HCT116 (cell line): ENCODE measurements at regions not wholly inside any gene's neighbourhood (a gene's known extent, or its start where the extent isn't known, plus 50 kb on each side); places are given as distances from the start of the nearest gene placed in this dataset.

ENCODE experiments used
- ATAC-seq: fragments of 200-7000 bp; cut with Tn5 transposase; 2 replicates; pipeline ENCODE4 v1.9.1; 2020; ENCODE audit warnings: mild to moderate bottlenecking, moderate library complexity
- BruUV-seq: library from RNA; stranded (reverse); fragments of 400-500 nt; replicated peaks from 2 replicates; lab custom pipeline; 2021; lab: Mats Ljungman, UMichigan
- CTCF ChIA-PET: fragments of 300-600 bp; sonication (Branson Sonifier 250); formaldehyde crosslinking; loops from one replicate; lab custom pipeline; 2021; ENCODE audit warnings: antibody characterized with exemption; lab: Charles Lee
- POLR2A ChIA-PET: fragments of 300-600, 350-600 bp; sonication (Branson Sonifier 250); formaldehyde crosslinking; loops from one replicate; lab custom pipeline; 2021; ENCODE audit warnings: antibody characterized with exemption; lab: Charles Lee
- RAD21 ChIA-PET, 2 experiments: fragments of 300-600 bp; sonication (Branson Sonifier 250); formaldehyde crosslinking; loops; one replicate each; lab custom pipeline; 2023; ENCODE audit warnings: low total read pairs in 2 of 2; ENCODE audit not compliant: uncharacterized antibody in 2 of 2, unreplicated experiment in 2 of 2, low non-redundant PET in 1 of 2; lab: Charles Lee
- DNase-seq: peaks from one replicate; pipeline ENCODE4 v3.0.0-alpha.2; 2010; ENCODE audit warnings: low read depth, low spot score
- H2AFZ ChIP-seq: fragments of 200-600 bp; shearing (Covaris generic), sonication (generic); 2 replicates; pipeline ENCODE4 v1.6.1; 2017; ENCODE audit warnings: low read depth, mixed run types, mixed read lengths, antibody characterized with exemption, low read length; ENCODE audit not compliant: poor library complexity, severe bottlenecking
- H3K27ac ChIP-seq: 2 replicates; pipeline ENCODE4 v1.5.1; 2012; ENCODE audit warnings: low read depth, low read length
- H3K27me3 ChIP-seq: fragments of 200-600 bp; sonication (generic); 2 replicates; pipeline ENCODE4 v1.6.1; 2016; ENCODE audit warnings: mixed run types, low read length, mixed read lengths; ENCODE audit not compliant: insufficient read depth
- H3K36me3 ChIP-seq, 2 experiments: fragments of 200-500 bp in 1 of 2; fragments of 200-600 bp in 1 of 2; sonication (Bioruptor generic) in 1 of 2; sonication (generic) in 1 of 2; 2 replicates each; pipeline versions ENCODE4 v1.5.1 to v1.6.1; 2014 to 2016; ENCODE audit warnings: low read length in 2 of 2, inconsistent platforms in 1 of 2, mixed read lengths in 1 of 2, mixed run types in 1 of 2; ENCODE audit not compliant: insufficient read depth in 2 of 2, control insufficient read depth in 1 of 2
- H3K4me1 ChIP-seq, 2 experiments: fragments of 200-600 bp in 1 of 2; sonication (generic) in 1 of 2; 2 replicates each; pipeline versions ENCODE4 v1.5.1 to v1.6.1; 2012 to 2017; ENCODE audit warnings: low read length in 2 of 2, inconsistent platforms in 1 of 2, mild to moderate bottlenecking in 1 of 2, mixed read lengths in 1 of 2, mixed run types in 1 of 2, moderate library complexity in 1 of 2; ENCODE audit not compliant: insufficient read depth in 2 of 2, control insufficient read depth in 1 of 2
- H3K4me2 ChIP-seq: fragments of 200-600 bp; sonication (generic); 2 replicates; pipeline ENCODE4 v1.6.1; 2017; ENCODE audit warnings: mixed run types, low read length, mixed read lengths
- H3K4me3 ChIP-seq, 2 experiments: fragments of 200-600 bp in 1 of 2; sonication (generic) in 1 of 2; replicated peaks in 1 of 2; 2 replicates each; pipeline ENCODE4 v1.5.1; 2011 to 2016; ENCODE audit warnings: low read length in 2 of 2, control low read depth in 1 of 2, low read depth in 1 of 2, mild to moderate bottlenecking in 1 of 2, mixed read lengths in 1 of 2, mixed run types in 1 of 2
- H3K79me2 ChIP-seq: fragments of 200-600 bp; sonication (generic); 2 replicates; pipeline ENCODE4 v1.6.1; 2017; ENCODE audit warnings: mild to moderate bottlenecking, mixed run types, low read length, moderate library complexity, mixed read lengths; ENCODE audit not compliant: insufficient read depth
- H3K9ac ChIP-seq: fragments of 200-600 bp; sonication (generic); 2 replicates; pipeline ENCODE4 v1.6.1; 2016; ENCODE audit warnings: low read length, mixed read lengths
- H3K9me2 ChIP-seq: fragments of 200-600 bp; sonication (generic), shearing (Covaris generic); 2 replicates; pipeline ENCODE4 v1.6.1; 2017; ENCODE audit warnings: mixed run types, mild to moderate bottlenecking, moderate library complexity; ENCODE audit not compliant: insufficient read depth
- H3K9me3 ChIP-seq, 2 experiments: fragments of 200-500 bp in 1 of 2; fragments of 200-600 bp in 1 of 2; sonication (Bioruptor generic) in 1 of 2; sonication (generic) in 1 of 2; 2 replicates each; pipeline ENCODE4 v1.6.1; 2014 to 2017; ENCODE audit warnings: low read length in 2 of 2, mixed read lengths in 2 of 2, inconsistent platforms in 1 of 2, low read depth in 1 of 2, mild to moderate bottlenecking in 1 of 2, mixed run types in 1 of 2, moderate library complexity in 1 of 2; ENCODE audit not compliant: control insufficient read depth in 1 of 2, insufficient read depth in 1 of 2
- H4K20me1 ChIP-seq: fragments of 200-600 bp; sonication (generic), shearing (Covaris generic); 2 replicates; pipeline ENCODE4 v1.6.1; 2017; ENCODE audit warnings: mixed run types, mild to moderate bottlenecking, moderate library complexity; ENCODE audit not compliant: insufficient read depth
- CBX3 ChIP-seq: IDR thresholded peaks from 2 replicates; pipeline ENCODE4 v1.6.1; 2012; ENCODE audit warnings: low read depth
- ELF1 ChIP-seq: IDR thresholded peaks from 2 replicates; pipeline ENCODE4 v1.6.1; 2012; ENCODE audit warnings: low read depth, borderline replicate concordance
- EZH2 ChIP-seq: fragments of 200-600 bp; sonication (generic); IDR thresholded peaks from 2 replicates; pipeline ENCODE4 v1.6.1; 2017; ENCODE audit warnings: antibody characterized with exemption, mixed run types
- FOSL1 ChIP-seq: IDR thresholded peaks from 2 replicates; pipeline ENCODE4 v1.6.1; 2012; ENCODE audit warnings: low read depth
- RAD21 ChIP-seq: IDR thresholded peaks from 2 replicates; pipeline ENCODE4 v1.6.1; 2012; ENCODE audit warnings: low read depth, mild to moderate bottlenecking
- SIN3A ChIP-seq: IDR thresholded peaks from 2 replicates; pipeline ENCODE4 v1.6.1; 2012; ENCODE audit warnings: low read depth
- SRF ChIP-seq: IDR thresholded peaks from 2 replicates; pipeline ENCODE4 v1.6.1; 2012; ENCODE audit warnings: low read depth
- intact Hi-C: fragments of 100-400 bp; cut with micrococcal nuclease; formaldehyde crosslinking; loops from 2 replicates; pipeline ENCODE4 v1.10.0; 2022
- TF ChIP-seq, protein P1 (sequence below): IDR thresholded peaks from 2 replicates; pipeline ENCODE4 v1.6.1; 2012; ENCODE audit warnings: low read depth

- H3K9me3 ChIP-seq: no peaks in the 10 kb centered on the region
- ChIA-PET RAD21 (no interaction called here), CTCF (no interaction called here), POLR2A (no interaction called here)
- no TSS peak for BruUV-seq
- H2AFZ ChIP-seq: no peak overlapping the region
- no peak overlapping the region for H3K4me2 ChIP-seq
- no peaks in the 10 kb centered on the region for H3K4me1 ChIP-seq
- no peak overlapping the region for H3K9ac ChIP-seq
- intact Hi-C loops: no loop called here
- no peak for TF ChIP-seq SIN3A
- no peak for TF ChIP-seq CBX3
- TF ChIP-seq SRF: no peak
- TF ChIP-seq FOSL1: no peak
- TF ChIP-seq, protein P1, sequence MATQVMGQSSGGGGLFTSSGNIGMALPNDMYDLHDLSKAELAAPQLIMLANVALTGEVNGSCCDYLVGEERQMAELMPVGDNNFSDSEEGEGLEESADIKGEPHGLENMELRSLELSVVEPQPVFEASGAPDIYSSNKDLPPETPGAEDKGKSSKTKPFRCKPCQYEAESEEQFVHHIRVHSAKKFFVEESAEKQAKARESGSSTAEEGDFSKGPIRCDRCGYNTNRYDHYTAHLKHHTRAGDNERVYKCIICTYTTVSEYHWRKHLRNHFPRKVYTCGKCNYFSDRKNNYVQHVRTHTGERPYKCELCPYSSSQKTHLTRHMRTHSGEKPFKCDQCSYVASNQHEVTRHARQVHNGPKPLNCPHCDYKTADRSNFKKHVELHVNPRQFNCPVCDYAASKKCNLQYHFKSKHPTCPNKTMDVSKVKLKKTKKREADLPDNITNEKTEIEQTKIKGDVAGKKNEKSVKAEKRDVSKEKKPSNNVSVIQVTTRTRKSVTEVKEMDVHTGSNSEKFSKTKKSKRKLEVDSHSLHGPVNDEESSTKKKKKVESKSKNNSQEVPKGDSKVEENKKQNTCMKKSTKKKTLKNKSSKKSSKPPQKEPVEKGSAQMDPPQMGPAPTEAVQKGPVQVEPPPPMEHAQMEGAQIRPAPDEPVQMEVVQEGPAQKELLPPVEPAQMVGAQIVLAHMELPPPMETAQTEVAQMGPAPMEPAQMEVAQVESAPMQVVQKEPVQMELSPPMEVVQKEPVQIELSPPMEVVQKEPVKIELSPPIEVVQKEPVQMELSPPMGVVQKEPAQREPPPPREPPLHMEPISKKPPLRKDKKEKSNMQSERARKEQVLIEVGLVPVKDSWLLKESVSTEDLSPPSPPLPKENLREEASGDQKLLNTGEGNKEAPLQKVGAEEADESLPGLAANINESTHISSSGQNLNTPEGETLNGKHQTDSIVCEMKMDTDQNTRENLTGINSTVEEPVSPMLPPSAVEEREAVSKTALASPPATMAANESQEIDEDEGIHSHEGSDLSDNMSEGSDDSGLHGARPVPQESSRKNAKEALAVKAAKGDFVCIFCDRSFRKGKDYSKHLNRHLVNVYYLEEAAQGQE: no peak
- no peak for TF ChIP-seq EZH2
- no peak for TF ChIP-seq RAD21
- no peaks in the 10 kb centered on the region for H3K36me3 ChIP-seq
- H3K79me2 ChIP-seq: no peaks in the 10 kb centered on the region
- no peaks in the 10 kb centered on the region for H4K20me1 ChIP-seq
- H3K27ac ChIP-seq: no peak overlapping the region
- DNase-seq (no peak), ATAC-seq (no peak)
- no peaks in the 10 kb centered on the region for H3K27me3 ChIP-seq
- no peaks in the 10 kb centered on the region for H3K9me2 ChIP-seq
- no peak overlapping the region for H3K4me3 ChIP-seq
These were observed 365.3 kb upstream of the SMIM30 start for GRCh38 chr7:113483657-113484056.

- TF ChIP-seq ELF1: no peak
- H3K27me3 ChIP-seq: no peaks in the 10 kb centered on the region
- H3K36me3 ChIP-seq: no peaks in the 10 kb centered on the region
- intact Hi-C loops: no loop called here
- CTCF ChIA-PET: no interaction called here
- DNase-seq: no peak
- H3K9ac ChIP-seq: no peak overlapping the region
- POLR2A ChIA-PET: no interaction called here
- H3K9me3 ChIP-seq: no peaks in the 10 kb centered on the region
- no TSS peak for BruUV-seq
- H3K4me2 ChIP-seq: no peak overlapping the region
- ATAC-seq: no peak
- no peak overlapping the region for H3K4me3 ChIP-seq
- no peaks in the 10 kb centered on the region for H4K20me1 ChIP-seq
- no peaks in the 10 kb centered on the region for H3K4me1 ChIP-seq
- no peaks in the 10 kb centered on the region for H3K79me2 ChIP-seq
- no peaks in the 10 kb centered on the region for H3K9me2 ChIP-seq
- no peak overlapping the region for H2AFZ ChIP-seq
- RAD21 ChIA-PET: no interaction called here
- H3K27ac ChIP-seq: no peak overlapping the region
These were observed 362.2 kb upstream of the SMIM30 start for GRCh38 chr7:113480537-113480936.
